ENCODE measurements at regions not wholly inside any gene's neighbourhood (a gene's known extent, or its start where the extent isn't known, plus 50 kb on each side); places are given as distances from the start of the nearest gene placed in this dataset.

GRCh38 chr2:188201639-188202038 is 90.0 kb upstream of the GULP1 start:
- Histone ChIP-seq H3K9ac (ENCODE audit: low read depth, low read length) (no peak overlapping the region), H3K36me3 (ENCODE audit: control insufficient read depth, insufficient read depth, low read length) (no peaks in the 10 kb centered on the region), H3K4ac (ENCODE audit: low read depth, low read length) (no peak overlapping the region), H3K14ac (replicated peaks; ENCODE audit: low read depth, low read length) (no peak overlapping the region), H3K4me1 (ENCODE audit: control insufficient read depth, insufficient read depth, low read length) (peaks cover 2% of the 10 kb centered on the region; the same call in 1 of the 2 replicates), H3K9me3 (ENCODE audit: control insufficient read depth, insufficient read depth, low read length) (no peaks in the 10 kb centered on the region), H2BK20ac (ENCODE audit: low read depth, low read length) (no peak overlapping the region), H2BK120ac (ENCODE audit: low read depth, low read length) (no peak overlapping the region), H2AK5ac (ENCODE audit: low read depth, low read length) (no peak overlapping the region), H3K56ac (ENCODE audit: extremely low read depth, insufficient read depth, low read length) (no peak overlapping the region), H2BK5ac (ENCODE audit: low read depth, low read length, poor library complexity, severe bottlenecking) (no peak overlapping the region), H4K5ac (ENCODE audit: low read depth, low read length) (no peak overlapping the region), H3K4me2 (ENCODE audit: low read depth, low read length) (no peak overlapping the region), H3K4me3 (ENCODE audit: insufficient read depth, low read depth, low read length) (no peak overlapping the region), H3K23ac (ENCODE audit: low read depth, low read length) (no peak overlapping the region), H3K9me1 (ENCODE audit: insufficient read depth, low read length) (no peaks in the 10 kb centered on the region), H3K18ac (ENCODE audit: low read depth, low read length) (no peak overlapping the region), H3K27ac (ENCODE audit: insufficient read depth, low read length) (no peak overlapping the region), H3K27me3 (ENCODE audit: control insufficient read depth, insufficient read depth, low read length) (no peaks in the 10 kb centered on the region), H2AFZ (replicated peaks; ENCODE audit: low read length, poor library complexity) (no peak overlapping the region), H4K20me1 (ENCODE audit: insufficient read depth, low read length) (no peaks in the 10 kb centered on the region), H4K8ac (ENCODE audit: low read depth in 2 of 2, low read length in 2 of 2) (no peak overlapping the region), H2BK15ac (ENCODE audit: low read depth, low read length) (no peak overlapping the region), H3K79me1 (ENCODE audit: low read depth in 1 of 2, low read length in 2 of 2) (no peaks in the 10 kb centered on the region), H4K91ac (ENCODE audit: insufficient read depth, low read depth, low read length) (no peak overlapping the region), H2AK9ac (replicated peaks; ENCODE audit: low read depth, low read length, poor library complexity) (no peak overlapping the region)
- intact Hi-C loops (cut with micrococcal nuclease) (no loop called here), dilution Hi-C loops (cut with HindIII; ENCODE audit: low sequenced_read_pairs, unreplicated experiment) (no loop called here), in situ Hi-C loops (cut with MboI; ENCODE audit: low sequenced_read_pairs) (no loop called here)
- ChIA-PET POLR2A (ENCODE audit: unreplicated experiment) (no interaction called here), CTCF (no interaction called here)
- no TSS peak for BruUV-seq (replicated peaks)
- WGBS, 2 experiments (ENCODE audit: extremely low coverage in 2 of 2, insufficient read length in 1 of 2) = no CpG with 5 or more reads among the region's 2 CpGs
- DNase-seq = no peak
- no peak for ATAC-seq (ENCODE audit: low read depth)
- TF ChIP-seq RCOR1 (IDR thresholded peaks at IDR 0.05; ENCODE audit: insufficient replicate concordance, low read length) = no peak
- TF ChIP-seq ELK1 (IDR thresholded peaks at IDR 0.05; ENCODE audit: borderline replicate concordance, low read depth, low read length) = no peak
- TF ChIP-seq NFE2L2 (IDR thresholded peaks at IDR 0.05; ENCODE audit: low read depth, low read length) = no peak
- TF ChIP-seq BHLHE40 (IDR thresholded peaks at IDR 0.05; ENCODE audit: low read depth, low read length) = no peak
- no peak for TF ChIP-seq CEBPB (IDR thresholded peaks at IDR 0.05; ENCODE audit: low read depth, low read length)
- no peak for TF ChIP-seq CHD1 (IDR thresholded peaks at IDR 0.05; ENCODE audit: low read depth, low read length)
- TF ChIP-seq MXI1 (IDR thresholded peaks at IDR 0.05; ENCODE audit: borderline replicate concordance, low read depth, low read length) = no peak
- no peak for TF ChIP-seq CTCF (conservative IDR thresholded peaks at IDR 0.05; ENCODE audit: low read depth, low read length)
- TF ChIP-seq RAD21 (IDR thresholded peaks at IDR 0.05; ENCODE audit: low read length) = no peak
- no peak for TF ChIP-seq MAFK (IDR thresholded peaks at IDR 0.05; ENCODE audit: low read depth, low read length)
- TF ChIP-seq MAZ (IDR thresholded peaks at IDR 0.05; ENCODE audit: borderline replicate concordance, low read depth, low read length) = no peak
- no peak for TF ChIP-seq RFX5 (IDR thresholded peaks at IDR 0.05; ENCODE audit: low read depth, low read length)
- TF ChIP-seq FOS (IDR thresholded peaks at IDR 0.05; ENCODE audit: low read depth, low read length) = no peak
- TF ChIP-seq SMC3 (IDR thresholded peaks at IDR 0.05; ENCODE audit: low read depth, low read length) = no peak
- no peak for TF ChIP-seq USF2 (IDR thresholded peaks at IDR 0.05; ENCODE audit: low read depth, low read length)
- no peak for TF ChIP-seq POLR2A (IDR thresholded peaks at IDR 0.05; ENCODE audit: low read depth, low read length)
